ENCODE measurements at regions not wholly inside any gene's neighbourhood (a gene's known extent, or its start where the extent isn't known, plus 50 kb on each side); places are given as distances from the start of the nearest gene placed in this dataset.

DNA sequence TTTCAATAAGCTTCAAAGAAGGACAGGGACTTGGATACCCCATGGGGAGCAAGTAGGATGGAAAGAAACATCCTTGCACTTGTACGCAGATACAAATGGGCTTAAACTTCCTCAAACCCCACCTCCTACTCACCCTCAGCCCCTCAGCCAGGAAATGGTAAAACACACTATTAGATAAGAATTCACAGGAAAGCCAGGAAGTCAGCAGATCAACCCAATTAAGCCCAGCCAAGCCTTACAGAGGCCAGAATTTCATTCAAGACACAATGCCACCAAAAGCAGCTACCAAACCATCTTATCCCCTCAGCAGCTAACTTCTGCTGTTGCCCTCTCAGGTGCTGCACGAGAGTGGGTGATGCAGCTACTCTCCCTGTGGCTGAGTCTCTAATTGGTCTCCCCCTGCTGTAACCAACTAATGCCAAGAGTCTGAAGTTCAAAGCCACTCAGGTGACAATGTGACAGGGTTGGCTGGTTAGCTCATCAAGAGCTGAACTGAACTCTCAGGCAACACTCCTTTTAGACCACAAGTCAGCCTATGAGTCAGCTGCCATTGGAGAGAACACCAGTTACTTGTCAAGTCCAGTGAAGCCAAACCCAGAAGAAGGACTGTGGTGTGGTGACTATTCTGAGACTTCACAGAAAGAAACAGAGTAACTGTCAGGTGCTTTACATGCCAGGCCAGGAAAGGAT, 201.9 kb downstream of the ZNF608 start:
- no peak for TF ChIP-seq CTCF (IDR thresholded peaks at IDR 0.05 in 8 of 11, conservative IDR thresholded peaks at IDR 0.05 in 3 of 11)
- no peak for TF ChIP-seq POLR2A (IDR thresholded peaks at IDR 0.05)
- TF ChIP-seq POLR2AphosphoS5 (IDR thresholded peaks at IDR 0.05) = no peak

Data from spleen (tissue), 7 donors.